ENCODE measurements at regions not wholly inside any gene's neighbourhood (a gene's known extent, or its start where the extent isn't known, plus 50 kb on each side); places are given as distances from the start of the nearest gene placed in this dataset.

- DNase-seq = no peak
Measured at GRCh38 chr20:24376311-24377099, 92.9 kb upstream of the SYNDIG1 start.

DNA sequence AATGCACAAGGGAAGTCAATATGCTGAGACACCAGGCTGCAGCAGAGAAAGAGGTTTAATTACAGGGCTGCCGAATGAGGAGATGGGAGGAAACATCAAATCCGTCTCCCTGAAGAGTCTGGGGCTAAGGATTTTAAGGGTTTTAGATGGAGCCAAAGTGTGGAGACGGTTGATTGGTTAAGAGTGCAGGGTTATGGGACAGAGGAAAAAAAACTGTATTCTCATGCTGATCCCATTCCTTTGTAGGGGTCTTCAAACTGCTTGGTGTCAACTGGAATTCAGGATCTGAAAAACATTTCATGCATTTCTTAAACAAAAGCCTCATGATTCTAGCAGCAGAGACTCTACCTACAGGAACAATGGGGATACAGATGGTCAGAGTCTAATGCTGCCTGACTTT, 96.1 kb upstream of the SYNDIG1 start:
- no peak for DNase-seq

GRCh38 chr20:24370911-24371695, 98.3 kb upstream of the SYNDIG1 start:
- DNase-seq = no peak

GRCh38 chr20:24370249-24370648, 99.2 kb upstream of the SYNDIG1 start:
- no peak for DNase-seq

DNA sequence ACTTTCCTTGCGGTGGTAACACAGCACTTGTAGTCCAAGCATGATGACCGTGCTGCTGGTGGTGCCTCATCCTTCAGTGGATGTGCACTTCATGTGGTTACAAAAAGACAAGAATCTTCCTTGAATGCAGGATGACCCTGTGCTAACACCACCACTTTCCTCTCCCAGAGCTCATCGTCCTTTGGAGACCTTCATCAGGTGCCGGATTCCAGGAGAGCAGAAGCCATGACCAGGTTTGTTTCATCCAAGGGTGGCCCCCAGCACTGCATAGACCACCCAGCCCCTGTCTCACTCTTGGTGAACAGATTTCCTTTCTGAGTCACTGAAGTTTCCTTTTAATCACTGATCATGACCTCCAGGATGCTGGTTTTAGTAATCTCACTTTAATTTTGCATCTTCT, 101.2 kb upstream of the SYNDIG1 start:
- no peak for DNase-seq

- no peak for DNase-seq
Measured at GRCh38 chr20:24366336-24367004, 103.0 kb upstream of the SYNDIG1 start.

GRCh38 chr20:24365670-24366069, 103.8 kb upstream of the SYNDIG1 start:
- DNase-seq = no peak

GRCh38 chr20:24364482-24364881, 104.9 kb upstream of the SYNDIG1 start:
- no peak for DNase-seq

DNA sequence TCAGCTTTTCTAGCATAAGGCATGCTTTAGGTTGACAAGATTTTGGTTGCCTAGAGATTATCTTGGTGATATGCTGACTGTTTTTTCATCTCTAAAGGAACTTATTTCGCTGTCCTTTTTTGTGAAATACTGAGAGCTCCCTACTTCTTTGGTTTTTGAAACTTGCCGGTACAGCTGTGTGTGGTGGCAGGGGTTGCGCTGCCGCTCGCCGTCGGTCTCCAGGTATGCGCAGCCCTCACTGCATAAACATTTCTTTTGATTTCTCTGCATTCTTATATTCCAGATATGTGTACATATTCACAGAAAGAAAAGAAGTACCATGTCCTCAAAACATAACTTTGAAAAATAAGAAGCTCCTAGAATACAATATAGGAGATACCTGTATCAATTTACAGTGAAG, 106.4 kb upstream of the SYNDIG1 start:
- no peak for DNase-seq

GRCh38 chr20:24362080-24362479, 107.3 kb upstream of the SYNDIG1 start:
- DNase-seq = no peak

GRCh38 chr20:24361541-24361940, 107.9 kb upstream of the SYNDIG1 start:
- DNase-seq = no peak

- no peak for DNase-seq
Measured at GRCh38 chr20:24360531-24360930, 108.9 kb upstream of the SYNDIG1 start.

- DNase-seq = no peak
Measured at GRCh38 chr20:24359321-24360027, 110.0 kb upstream of the SYNDIG1 start.

DNA sequence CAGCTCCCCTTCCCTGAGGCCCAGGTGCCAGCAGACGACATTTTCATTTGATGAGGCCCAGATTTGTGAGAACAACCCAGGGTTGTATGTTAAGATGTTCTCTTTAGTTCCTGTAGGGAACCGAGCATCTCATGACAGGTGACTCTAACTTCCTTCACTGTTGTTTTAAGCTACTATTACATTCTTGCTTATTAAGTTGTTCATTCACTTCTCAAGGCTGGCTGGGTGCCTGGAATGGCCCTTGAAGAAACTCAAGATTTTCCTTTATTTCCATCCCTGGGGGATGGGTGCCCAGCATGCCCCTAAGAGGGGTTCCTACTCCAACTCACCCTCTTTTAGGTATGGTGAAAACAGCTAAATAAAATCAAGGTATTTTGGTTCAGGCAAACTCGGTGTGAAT, 111.5 kb upstream of the SYNDIG1 start:
- no peak for DNase-seq

- DNase-seq = no peak
Measured at GRCh38 chr20:24357177-24357576, 112.3 kb upstream of the SYNDIG1 start.

GRCh38 chr20:24353135-24353690, 116.2 kb upstream of the SYNDIG1 start:
- no peak for DNase-seq

DNA sequence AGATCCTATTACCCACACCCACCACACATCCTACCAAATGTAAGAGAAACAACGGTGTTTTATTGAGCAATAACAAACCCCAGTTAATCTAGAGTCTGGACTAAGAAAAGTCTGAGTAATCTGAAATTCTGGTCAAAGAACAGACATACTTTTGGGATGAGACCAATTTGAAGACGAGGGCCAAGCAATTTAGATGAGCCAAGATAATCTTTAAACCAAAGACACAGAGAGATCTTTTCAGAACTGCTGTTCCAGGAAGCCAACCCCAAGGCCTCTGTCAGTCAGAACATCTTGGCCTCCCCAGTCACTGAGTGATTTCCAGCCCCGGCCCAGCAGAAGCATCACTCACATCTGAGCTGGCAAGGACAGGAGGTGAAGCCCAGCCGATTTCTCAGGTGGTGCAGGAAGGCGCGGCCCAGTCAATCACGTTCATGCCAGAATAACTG, 118.5 kb upstream of the SYNDIG1 start:
- DNase-seq = no peak

- no peak for DNase-seq
Measured at GRCh38 chr20:24341781-24342180, 127.6 kb upstream of the SYNDIG1 start.

DNA sequence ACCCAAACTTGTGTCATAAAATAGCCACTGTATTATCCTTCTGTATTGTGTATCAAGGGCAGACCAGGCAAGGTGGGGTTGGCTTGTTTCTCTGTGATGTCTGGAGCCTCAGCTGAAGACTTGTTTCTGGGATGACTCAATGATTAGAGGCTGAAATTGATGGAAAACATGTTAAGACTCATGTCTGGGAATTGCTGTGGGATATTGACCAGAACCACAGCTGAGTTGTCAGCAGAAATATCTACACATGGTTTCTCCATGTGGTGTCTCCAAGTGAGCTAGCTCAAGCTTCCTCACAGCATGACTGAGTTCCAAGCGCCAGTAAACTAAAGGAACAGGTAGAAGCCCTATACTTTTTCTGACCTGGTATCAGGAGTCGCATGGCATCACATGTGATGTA, 128.5 kb upstream of the SYNDIG1 start:
- no peak for DNase-seq

DNA sequence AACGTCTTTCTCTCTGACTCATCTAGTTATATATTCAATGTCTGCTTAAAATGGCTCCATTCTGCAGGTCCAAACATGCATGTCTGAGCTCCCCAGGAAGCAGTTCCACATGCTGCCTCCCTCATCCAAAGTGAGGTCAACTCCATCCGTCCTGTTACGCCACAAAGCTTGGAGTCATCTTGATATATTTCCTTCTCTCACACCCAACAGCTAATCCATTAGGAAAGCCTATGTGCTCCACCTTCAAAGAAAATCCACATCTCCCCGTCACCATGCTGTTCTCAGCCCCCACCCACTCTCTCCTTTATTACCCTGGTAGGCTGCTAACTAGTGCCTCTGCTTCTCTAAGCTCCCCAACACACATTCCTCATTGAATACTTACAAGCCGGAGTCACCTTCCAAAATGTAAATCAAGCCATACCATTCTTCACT, 130.2 kb upstream of the SYNDIG1 start:
- DNase-seq = no peak

- no peak for DNase-seq
Measured at GRCh38 chr20:24337551-24337950, 131.9 kb upstream of the SYNDIG1 start.

GRCh38 chr20:24337069-24337468, 132.4 kb upstream of the SYNDIG1 start:
- no peak for DNase-seq

DNA sequence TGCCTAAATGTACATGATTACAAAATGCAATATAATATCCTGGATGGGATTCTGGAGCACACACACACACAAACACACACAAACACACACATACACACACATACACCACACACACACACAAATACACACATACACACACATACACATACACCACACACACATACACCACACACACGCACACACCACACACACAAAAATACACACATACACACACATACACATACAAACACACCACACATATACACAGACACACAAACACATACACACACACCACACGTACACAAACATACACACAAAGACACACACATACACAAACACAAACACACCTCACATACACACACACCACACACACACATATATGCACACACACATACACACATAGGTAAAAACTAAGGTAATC, 134.6 kb upstream of the SYNDIG1 start:
- no peak for DNase-seq
